ENCODE measurements at regions not wholly inside any gene's neighbourhood (a gene's known extent, or its start where the extent isn't known, plus 50 kb on each side); places are given as distances from the start of the nearest gene placed in this dataset.

GRCh38 chr4:37054531-37055077 is 189.9 kb upstream of the NWD2 start:
- H3K9me3 Mint-ChIP-seq: peaks cover 4% of the 10 kb centered on the region
- no peak overlapping the region for H3K4me3 Mint-ChIP-seq
- intact Hi-C loops (cut with micrococcal nuclease): no loop called here
- DNase-seq: no peak
- H3K27ac Mint-ChIP-seq: no peak overlapping the region
- no peaks in the 10 kb centered on the region for H3K4me1 Mint-ChIP-seq
- no peaks in the 10 kb centered on the region for H3K27me3 Mint-ChIP-seq
- no peaks in the 10 kb centered on the region for H3K36me3 Mint-ChIP-seq (ENCODE audit: low read depth)

GRCh38 chr4:37058826-37059225 is 185.7 kb upstream of the NWD2 start:
- Mint-ChIP-seq H3K36me3 (ENCODE audit: low read depth) (no peaks in the 10 kb centered on the region), H3K27me3 (no peaks in the 10 kb centered on the region), H3K4me1 (no peaks in the 10 kb centered on the region), H3K27ac (no peak overlapping the region), H3K4me3 (no peak overlapping the region), H3K9me3 (peaks cover 4% of the 10 kb centered on the region)
- no peak for DNase-seq
- intact Hi-C loops (cut with micrococcal nuclease): no loop called here

- Mint-ChIP-seq H3K27ac (no peak overlapping the region), H3K4me1 (no peaks in the 10 kb centered on the region), H3K9me3 (no peaks in the 10 kb centered on the region), H3K4me3 (no peak overlapping the region), H3K36me3 (ENCODE audit: low read depth) (no peaks in the 10 kb centered on the region), H3K27me3 (no peaks in the 10 kb centered on the region)
- DNase-seq: no peak
- intact Hi-C loops (cut with micrococcal nuclease): no loop called here
Measured at GRCh38 chr4:37066159-37066558, 178.4 kb upstream of the NWD2 start.

- H3K9me3 Mint-ChIP-seq: no peaks in the 10 kb centered on the region
- H3K4me1 Mint-ChIP-seq: no peaks in the 10 kb centered on the region
- H3K4me3 Mint-ChIP-seq: no peak overlapping the region
- H3K27me3 Mint-ChIP-seq: no peaks in the 10 kb centered on the region
- intact Hi-C loops (cut with micrococcal nuclease): no loop called here
- no peaks in the 10 kb centered on the region for H3K36me3 Mint-ChIP-seq (ENCODE audit: low read depth)
- no peak overlapping the region for H3K27ac Mint-ChIP-seq
- no peak for DNase-seq
Measured at GRCh38 chr4:37068580-37068979, 176.0 kb upstream of the NWD2 start.

- H3K36me3 Mint-ChIP-seq (ENCODE audit: low read depth): no peaks in the 10 kb centered on the region
- no peak overlapping the region for H3K4me3 Mint-ChIP-seq
- H3K27ac Mint-ChIP-seq: no peak overlapping the region
- no peaks in the 10 kb centered on the region for H3K27me3 Mint-ChIP-seq
- H3K4me1 Mint-ChIP-seq: no peaks in the 10 kb centered on the region
- no peaks in the 10 kb centered on the region for H3K9me3 Mint-ChIP-seq
- intact Hi-C loops (cut with micrococcal nuclease): no loop called here
- no peak for DNase-seq
Measured at GRCh38 chr4:37070041-37070440, 174.5 kb upstream of the NWD2 start.

GRCh38 chr4:37071576-37071975 is 173.0 kb upstream of the NWD2 start:
- intact Hi-C loops (cut with micrococcal nuclease): no loop called here
- no peak for DNase-seq
- Mint-ChIP-seq H3K4me3 (no peak overlapping the region), H3K36me3 (ENCODE audit: low read depth) (no peaks in the 10 kb centered on the region), H3K9me3 (no peaks in the 10 kb centered on the region), H3K27ac (no peak overlapping the region), H3K27me3 (no peaks in the 10 kb centered on the region), H3K4me1 (no peaks in the 10 kb centered on the region)

GRCh38 chr4:37073226-37073840 is 171.2 kb upstream of the NWD2 start:
- Mint-ChIP-seq H3K27me3 (no peaks in the 10 kb centered on the region), H3K9me3 (no peaks in the 10 kb centered on the region), H3K27ac (no peak overlapping the region), H3K4me1 (no peaks in the 10 kb centered on the region), H3K36me3 (ENCODE audit: low read depth) (no peaks in the 10 kb centered on the region), H3K4me3 (no peak overlapping the region)
- intact Hi-C loops (cut with micrococcal nuclease): no loop called here
- DNase-seq: no peak

GRCh38 chr4:37082912-37083311 is 161.6 kb upstream of the NWD2 start:
- no peaks in the 10 kb centered on the region for H3K4me1 Mint-ChIP-seq
- no peak for DNase-seq
- no peak overlapping the region for H3K27ac Mint-ChIP-seq
- no peak overlapping the region for H3K4me3 Mint-ChIP-seq
- no peaks in the 10 kb centered on the region for H3K27me3 Mint-ChIP-seq
- intact Hi-C loops (cut with micrococcal nuclease): no loop called here
- H3K9me3 Mint-ChIP-seq: no peaks in the 10 kb centered on the region
- no peaks in the 10 kb centered on the region for H3K36me3 Mint-ChIP-seq (ENCODE audit: low read depth)

GRCh38 chr4:37095925-37096324 is 148.6 kb upstream of the NWD2 start:
- Mint-ChIP-seq H3K4me3 (no peak overlapping the region), H3K27ac (no peak overlapping the region), H3K4me1 (no peaks in the 10 kb centered on the region), H3K9me3 (no peaks in the 10 kb centered on the region), H3K27me3 (no peaks in the 10 kb centered on the region), H3K36me3 (ENCODE audit: low read depth) (no peaks in the 10 kb centered on the region)
- intact Hi-C loops (cut with micrococcal nuclease): no loop called here
- no peak for DNase-seq

GRCh38 chr4:37101182-37101581 is 143.4 kb upstream of the NWD2 start:
- Mint-ChIP-seq H3K27me3 (no peaks in the 10 kb centered on the region), H3K36me3 (ENCODE audit: low read depth) (no peaks in the 10 kb centered on the region), H3K4me1 (no peaks in the 10 kb centered on the region), H3K9me3 (no peaks in the 10 kb centered on the region), H3K27ac (no peak overlapping the region), H3K4me3 (no peak overlapping the region)
- intact Hi-C loops (cut with micrococcal nuclease): no loop called here
- DNase-seq: no peak

GRCh38 chr4:37101686-37102085 is 142.9 kb upstream of the NWD2 start:
- intact Hi-C loops (cut with micrococcal nuclease): no loop called here
- no peaks in the 10 kb centered on the region for H3K4me1 Mint-ChIP-seq
- no peaks in the 10 kb centered on the region for H3K27me3 Mint-ChIP-seq
- no peak overlapping the region for H3K4me3 Mint-ChIP-seq
- H3K27ac Mint-ChIP-seq: no peak overlapping the region
- H3K36me3 Mint-ChIP-seq (ENCODE audit: low read depth): no peaks in the 10 kb centered on the region
- DNase-seq: no peak
- H3K9me3 Mint-ChIP-seq: no peaks in the 10 kb centered on the region

GRCh38 chr4:37109756-37110155 is 134.8 kb upstream of the NWD2 start:
- H3K36me3 Mint-ChIP-seq (ENCODE audit: low read depth): no peaks in the 10 kb centered on the region

GRCh38 chr4:37124800-37125199 is 119.7 kb upstream of the NWD2 start:
- Mint-ChIP-seq H3K27me3 (no peaks in the 10 kb centered on the region), H3K9me3 (no peaks in the 10 kb centered on the region), H3K36me3 (ENCODE audit: low read depth) (no peaks in the 10 kb centered on the region), H3K4me1 (no peaks in the 10 kb centered on the region), H3K27ac (no peak overlapping the region), H3K4me3 (no peak overlapping the region)
- intact Hi-C loops (cut with micrococcal nuclease): no loop called here
- no peak for DNase-seq

More at GRCh38 chr4:37109756-37110155, 134.8 kb upstream of the NWD2 start:
- DNase-seq: no peak
- Mint-ChIP-seq H3K4me1 (no peaks in the 10 kb centered on the region), H3K27ac (no peak overlapping the region), H3K27me3 (no peaks in the 10 kb centered on the region), H3K4me3 (no peak overlapping the region), H3K9me3 (no peaks in the 10 kb centered on the region)
- intact Hi-C loops (cut with micrococcal nuclease): no loop called here

GRCh38 chr4:37126051-37126450 is 118.5 kb upstream of the NWD2 start:
- no peaks in the 10 kb centered on the region for H3K4me1 Mint-ChIP-seq
- no peaks in the 10 kb centered on the region for H3K36me3 Mint-ChIP-seq (ENCODE audit: low read depth)
- no peak overlapping the region for H3K4me3 Mint-ChIP-seq
- intact Hi-C loops (cut with micrococcal nuclease): no loop called here
- H3K27me3 Mint-ChIP-seq: no peaks in the 10 kb centered on the region
- no peak overlapping the region for H3K27ac Mint-ChIP-seq
- no peaks in the 10 kb centered on the region for H3K9me3 Mint-ChIP-seq
- DNase-seq: no peak

- DNase-seq: no peak
- intact Hi-C loops (cut with micrococcal nuclease): no loop called here
- Mint-ChIP-seq H3K4me1 (no peaks in the 10 kb centered on the region), H3K27ac (no peak overlapping the region), H3K36me3 (ENCODE audit: low read depth) (no peaks in the 10 kb centered on the region), H3K27me3 (no peaks in the 10 kb centered on the region), H3K9me3 (no peaks in the 10 kb centered on the region), H3K4me3 (no peak overlapping the region)
Measured at GRCh38 chr4:37130465-37130864, 114.1 kb upstream of the NWD2 start.
